Fibroblast of the aortic adventitia (primary cell): ENCODE measurements at regions not wholly inside any gene's neighbourhood (a gene's known extent, or its start where the extent isn't known, plus 50 kb on each side); places are given as distances from the start of the nearest gene placed in this dataset.

Experiments
- DNase-seq: peaks from one replicate; pipeline ENCODE4 v3.0.0-alpha.2; 2010; ENCODE audit warnings: low read depth
- H3K4me3 ChIP-seq: 2 replicates; pipeline ENCODE4 v1.5.1; 2011; ENCODE audit warnings: low read depth, mild to moderate bottlenecking, control low read depth, low read length, moderate library complexity
- CTCF ChIP-seq: IDR thresholded peaks from 2 replicates; pipeline ENCODE4 v1.5.1; 2011; ENCODE audit warnings: mild to moderate bottlenecking, low read length, control low read depth, inconsistent platforms; ENCODE audit not compliant: insufficient read depth

GRCh38 chr7:16028636-16029035, 342.2 kb upstream of the MEOX2 start:
- TF ChIP-seq CTCF, result no peak
- DNase-seq, result no peak
- H3K4me3 ChIP-seq, result no peak overlapping the region

- peak; percentile 98 for DNase-seq
- H3K4me3 ChIP-seq, result no peak overlapping the region
- no peak for TF ChIP-seq CTCF
Observed at GRCh38 chr7:16028103-16028502, 341.6 kb upstream of the MEOX2 start.

- DNase-seq, result no peak
- no peak for TF ChIP-seq CTCF
- H3K4me3 ChIP-seq, result no peak overlapping the region
Observed at GRCh38 chr7:16027396-16027795, 340.9 kb upstream of the MEOX2 start.

- DNase-seq, result peak; percentile 43
- TF ChIP-seq CTCF, result no peak
- H3K4me3 ChIP-seq, result no peak overlapping the region
Observed at GRCh38 chr7:16026253-16027020, 340.0 kb upstream of the MEOX2 start.

- no peak for DNase-seq
- no peak for TF ChIP-seq CTCF
- no peak overlapping the region for H3K4me3 ChIP-seq
Observed at GRCh38 chr7:16025696-16026095, 339.2 kb upstream of the MEOX2 start.

- DNase-seq, result no peak
- H3K4me3 ChIP-seq, result no peak overlapping the region
- TF ChIP-seq CTCF, result no peak
Observed at GRCh38 chr7:16023503-16023902, 337.0 kb upstream of the MEOX2 start.

- H3K4me3 ChIP-seq, result no peak overlapping the region
- TF ChIP-seq CTCF, result no peak
- DNase-seq, result no peak
Observed at GRCh38 chr7:16023046-16023445, 336.6 kb upstream of the MEOX2 start.
